Smooth muscle cell (in vitro differentiated cells): ENCODE measurements at regions not wholly inside any gene's neighbourhood (a gene's known extent, or its start where the extent isn't known, plus 50 kb on each side); places are given as distances from the start of the nearest gene placed in this dataset.

Experiments
- DNase-seq: peaks from one replicate; lab custom pipeline; 2025; ENCODE audit not compliant: unreplicated experiment; lab: John Stamatoyannopoulos, UW
- H2AFZ ChIP-seq: fragments of 200-600 bp; sonication (generic); 2 replicates; pipeline ENCODE4 v1.6.0; 2016; ENCODE audit warnings: antibody characterized with exemption, low read depth, mild to moderate bottlenecking
- H3F3A ChIP-seq: fragments of 200-600 bp; sonication (generic); 2 replicates; pipeline ENCODE4 v1.6.0; 2017; ENCODE audit warnings: antibody characterized with exemption, low read depth
- H3K27ac ChIP-seq: fragments of 200-600 bp; sonication (generic); 2 replicates; pipeline ENCODE4 v1.5.1; 2016; ENCODE audit warnings: low read depth, mild to moderate bottlenecking
- H3K27me3 ChIP-seq: fragments of 200-600 bp; sonication (generic); 2 replicates; pipeline ENCODE4 v1.6.1; 2016; ENCODE audit warnings: low read depth, mild to moderate bottlenecking
- H3K36me3 ChIP-seq: fragments of 200-600 bp; sonication (generic); 2 replicates; pipeline ENCODE4 v1.5.1; 2016; ENCODE audit warnings: low read depth
- H3K4me1 ChIP-seq: fragments of 200-600 bp; sonication (generic); 2 replicates; pipeline ENCODE4 v1.5.1; 2016; ENCODE audit warnings: low read depth
- H3K4me2 ChIP-seq: fragments of 200-600 bp; sonication (generic); 2 replicates; pipeline ENCODE4 v1.6.0; 2016; ENCODE audit warnings: mild to moderate bottlenecking
- H3K4me3 ChIP-seq: fragments of 200-600 bp; sonication (generic); 2 replicates; pipeline ENCODE4 v1.5.1; 2016; ENCODE audit warnings: mild to moderate bottlenecking
- H3K79me2 ChIP-seq: fragments of 200-600 bp; sonication (generic); 2 replicates; pipeline ENCODE4 v1.6.0; 2016; ENCODE audit warnings: low read depth, mild to moderate bottlenecking
- H3K9ac ChIP-seq: fragments of 200-600 bp; sonication (generic); 2 replicates; pipeline ENCODE4 v1.6.0; 2016; ENCODE audit warnings: low read depth
- H3K9me3 ChIP-seq: fragments of 200-600 bp; sonication (generic); replicated peaks from 2 replicates; pipeline ENCODE4 v1.5.1; 2016; ENCODE audit warnings: low read depth
- H4K20me1 ChIP-seq: fragments of 200-600 bp; sonication (generic); 2 replicates; pipeline ENCODE4 v1.6.0; 2016; ENCODE audit warnings: low read depth
- whole genome bisulfite sequencing: methylation state at CpG from one replicate; pipeline ENCODE4 v1.1.7; 2016; ENCODE audit warnings: low lambda C conversion rate; 5-methylcytosine and 5-hydroxymethylcytosine counted together
- TF ChIP-seq, protein P1 (sequence below): fragments of 200-600 bp; sonication (generic); IDR thresholded peaks from 2 replicates; pipeline ENCODE4 v1.5.1; 2017; ENCODE audit warnings: borderline replicate concordance, mild to moderate bottlenecking, antibody characterized with exemption; ENCODE audit not compliant: insufficient read depth, poor library complexity, severe bottlenecking

DNA sequence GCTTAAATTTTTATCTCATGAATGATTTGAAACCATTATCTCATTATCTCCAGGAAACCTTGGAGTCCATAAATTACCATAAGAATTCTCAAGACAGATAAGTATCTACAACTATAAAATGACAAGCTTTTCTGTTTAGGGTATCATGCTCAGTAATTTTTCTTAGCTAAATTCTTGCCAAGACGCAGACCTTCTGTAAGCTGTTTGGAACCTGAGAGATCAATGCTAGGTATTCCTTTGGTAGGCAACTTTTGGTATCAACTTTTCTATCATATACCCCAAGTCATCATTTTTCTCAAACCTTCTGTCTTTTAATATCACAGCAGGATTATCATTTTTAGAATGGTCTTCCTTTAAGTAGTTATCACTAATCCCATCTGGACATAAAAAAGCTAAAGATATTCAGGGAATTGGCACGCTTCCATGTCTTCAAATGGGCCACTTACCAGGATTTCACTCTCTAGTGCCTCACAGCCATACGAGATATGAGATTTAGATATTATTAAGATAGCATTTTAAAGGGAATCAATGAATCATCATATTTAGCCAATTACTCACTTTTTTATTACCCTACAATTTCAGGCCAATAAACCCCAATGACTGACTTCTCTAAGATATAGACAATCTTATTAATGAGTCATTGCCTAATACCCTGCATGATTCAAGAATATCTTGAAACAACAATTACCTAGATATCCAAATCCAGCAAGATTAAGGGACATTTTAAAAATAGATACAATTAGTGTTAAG, 544.1 kb downstream of the HTR7 start:
- Histone ChIP-seq H3K9me3 (no peaks in the 10 kb centered on the region), H3K4me1 (no peaks in the 10 kb centered on the region), H3K9ac (no peak overlapping the region), H3K4me3 (no peak overlapping the region), H2AFZ (no peak overlapping the region), H3K27me3 (no peaks in the 10 kb centered on the region), H3K36me3 (no peaks in the 10 kb centered on the region), H3K79me2 (no peaks in the 10 kb centered on the region), H4K20me1 (no peaks in the 10 kb centered on the region), H3K4me2 (peak overlapping the region; percentile 38), H3F3A (peaks cover 11% of the 10 kb centered on the region), H3K27ac (peak overlapping the region; percentile 50)
- no peak for DNase-seq
- WGBS = 48% methylated on average over 3 of the region's 3 CpGs
- TF ChIP-seq, protein P1, sequence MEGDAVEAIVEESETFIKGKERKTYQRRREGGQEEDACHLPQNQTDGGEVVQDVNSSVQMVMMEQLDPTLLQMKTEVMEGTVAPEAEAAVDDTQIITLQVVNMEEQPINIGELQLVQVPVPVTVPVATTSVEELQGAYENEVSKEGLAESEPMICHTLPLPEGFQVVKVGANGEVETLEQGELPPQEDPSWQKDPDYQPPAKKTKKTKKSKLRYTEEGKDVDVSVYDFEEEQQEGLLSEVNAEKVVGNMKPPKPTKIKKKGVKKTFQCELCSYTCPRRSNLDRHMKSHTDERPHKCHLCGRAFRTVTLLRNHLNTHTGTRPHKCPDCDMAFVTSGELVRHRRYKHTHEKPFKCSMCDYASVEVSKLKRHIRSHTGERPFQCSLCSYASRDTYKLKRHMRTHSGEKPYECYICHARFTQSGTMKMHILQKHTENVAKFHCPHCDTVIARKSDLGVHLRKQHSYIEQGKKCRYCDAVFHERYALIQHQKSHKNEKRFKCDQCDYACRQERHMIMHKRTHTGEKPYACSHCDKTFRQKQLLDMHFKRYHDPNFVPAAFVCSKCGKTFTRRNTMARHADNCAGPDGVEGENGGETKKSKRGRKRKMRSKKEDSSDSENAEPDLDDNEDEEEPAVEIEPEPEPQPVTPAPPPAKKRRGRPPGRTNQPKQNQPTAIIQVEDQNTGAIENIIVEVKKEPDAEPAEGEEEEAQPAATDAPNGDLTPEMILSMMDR = no peak

DNA sequence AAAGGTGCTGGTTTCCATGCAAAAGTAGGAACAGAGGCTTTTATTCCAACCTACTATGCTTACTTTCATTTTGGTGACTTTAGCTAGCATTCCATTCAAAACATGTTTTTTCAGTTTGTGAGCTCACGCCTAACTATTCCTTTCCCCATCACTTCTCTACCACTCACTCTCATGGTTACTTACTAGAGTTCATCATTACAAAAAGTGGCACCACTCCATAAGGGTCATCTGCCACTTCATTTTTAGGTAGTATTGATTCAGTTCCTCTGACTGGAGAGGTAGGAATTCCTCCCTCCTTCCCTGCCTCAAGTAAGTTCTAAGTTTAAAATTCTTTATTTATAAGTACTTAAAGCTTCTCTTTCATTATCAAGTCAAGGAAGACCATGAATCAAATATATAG, 543.1 kb downstream of the HTR7 start:
- peak overlapping the region; percentile 22 for H3K27ac ChIP-seq
- no peaks in the 10 kb centered on the region for H3K79me2 ChIP-seq
- TF ChIP-seq, protein P1 = no peak
- 63% methylated on average over 1 of the region's 1 CpG for WGBS
- H2AFZ ChIP-seq = no peak overlapping the region
- H3K27me3 ChIP-seq = no peaks in the 10 kb centered on the region
- no peak overlapping the region for H3K9ac ChIP-seq
- no peaks in the 10 kb centered on the region for H3K9me3 ChIP-seq
- no peak for DNase-seq
- peaks cover 16% of the 10 kb centered on the region for H3F3A ChIP-seq
- H3K4me3 ChIP-seq = no peak overlapping the region
- H4K20me1 ChIP-seq = no peaks in the 10 kb centered on the region
- peaks cover 9% of the 10 kb centered on the region for H3K4me1 ChIP-seq
- H3K4me2 ChIP-seq = peak overlapping the region; percentile 38
- H3K36me3 ChIP-seq = no peaks in the 10 kb centered on the region

DNA sequence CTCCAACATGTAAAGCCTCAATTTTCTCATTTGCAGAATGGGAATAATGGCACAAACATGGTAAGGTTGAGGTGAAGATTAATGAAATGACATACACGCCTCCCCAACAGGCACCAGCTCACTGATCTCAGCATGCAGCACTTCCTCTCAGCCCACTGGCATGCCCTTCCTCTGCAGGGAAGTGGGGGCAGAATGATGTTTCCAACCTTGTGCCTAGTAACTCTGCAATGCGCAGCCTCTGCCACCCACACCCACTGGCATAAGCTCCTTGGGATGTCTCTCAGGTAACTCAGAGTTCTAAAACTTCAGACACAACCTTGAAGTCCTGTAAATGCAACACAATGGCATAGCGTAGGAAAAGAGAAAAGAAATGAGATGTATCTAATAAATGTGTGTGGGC, 540.7 kb downstream of the HTR7 start:
- Histone ChIP-seq H3K9ac (no peak overlapping the region), H2AFZ (no peak overlapping the region), H3K27me3 (no peaks in the 10 kb centered on the region), H3K9me3 (no peaks in the 10 kb centered on the region), H3K4me3 (no peak overlapping the region), H3F3A (peaks cover 16% of the 10 kb centered on the region), H3K79me2 (no peaks in the 10 kb centered on the region), H4K20me1 (no peaks in the 10 kb centered on the region), H3K27ac (no peak overlapping the region), H3K4me2 (no peak overlapping the region), H3K4me1 (peaks cover 15% of the 10 kb centered on the region), H3K36me3 (no peaks in the 10 kb centered on the region)
- WGBS = 95% methylated on average over 3 of the region's 3 CpGs
- TF ChIP-seq, protein P1 = no peak
- no peak for DNase-seq

DNA sequence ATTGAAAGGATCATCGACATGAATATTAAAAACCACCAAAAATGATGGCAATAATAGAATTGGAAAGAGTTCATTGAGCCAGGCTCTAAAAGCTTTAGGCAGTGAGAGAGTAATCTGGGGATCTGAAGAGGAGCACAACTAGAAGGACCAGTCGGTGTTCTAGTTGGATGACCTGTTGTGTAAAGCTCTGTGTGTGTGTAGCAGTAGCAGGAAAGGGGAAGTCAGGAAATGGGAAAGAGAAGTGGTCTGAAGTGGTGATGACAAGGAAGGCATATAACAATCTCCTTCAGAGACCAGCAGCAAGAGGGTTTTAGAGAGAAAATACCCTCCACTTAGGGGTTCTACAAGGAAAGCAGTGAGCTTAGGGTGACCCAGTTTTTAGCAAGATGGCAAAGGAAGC, 539.2 kb downstream of the HTR7 start:
- no peaks in the 10 kb centered on the region for H3K36me3 ChIP-seq
- no peak for DNase-seq
- peak overlapping the region; percentile 53 for H3K4me2 ChIP-seq
- 78% methylated on average over 2 of the region's 2 CpGs for WGBS
- H3K9ac ChIP-seq = no peak overlapping the region
- H3K27me3 ChIP-seq = no peaks in the 10 kb centered on the region
- H2AFZ ChIP-seq = no peak overlapping the region
- H3K4me3 ChIP-seq = no peak overlapping the region
- peak overlapping the region; percentile 79 for H3K27ac ChIP-seq
- H3F3A ChIP-seq = peaks cover 16% of the 10 kb centered on the region
- H3K9me3 ChIP-seq = no peaks in the 10 kb centered on the region
- H3K4me1 ChIP-seq = peaks cover 15% of the 10 kb centered on the region
- no peaks in the 10 kb centered on the region for H3K79me2 ChIP-seq
- H4K20me1 ChIP-seq = no peaks in the 10 kb centered on the region
- TF ChIP-seq, protein P1 = no peak
